ENCODE measurements at regions not wholly inside any gene's neighbourhood (a gene's known extent, or its start where the extent isn't known, plus 50 kb on each side); places are given as distances from the start of the nearest gene placed in this dataset.

GRCh38 chr1:60535713-60536112 lies 462.1 kb upstream of the C1orf87 start:
- TF ChIP-seq, protein P1, sequence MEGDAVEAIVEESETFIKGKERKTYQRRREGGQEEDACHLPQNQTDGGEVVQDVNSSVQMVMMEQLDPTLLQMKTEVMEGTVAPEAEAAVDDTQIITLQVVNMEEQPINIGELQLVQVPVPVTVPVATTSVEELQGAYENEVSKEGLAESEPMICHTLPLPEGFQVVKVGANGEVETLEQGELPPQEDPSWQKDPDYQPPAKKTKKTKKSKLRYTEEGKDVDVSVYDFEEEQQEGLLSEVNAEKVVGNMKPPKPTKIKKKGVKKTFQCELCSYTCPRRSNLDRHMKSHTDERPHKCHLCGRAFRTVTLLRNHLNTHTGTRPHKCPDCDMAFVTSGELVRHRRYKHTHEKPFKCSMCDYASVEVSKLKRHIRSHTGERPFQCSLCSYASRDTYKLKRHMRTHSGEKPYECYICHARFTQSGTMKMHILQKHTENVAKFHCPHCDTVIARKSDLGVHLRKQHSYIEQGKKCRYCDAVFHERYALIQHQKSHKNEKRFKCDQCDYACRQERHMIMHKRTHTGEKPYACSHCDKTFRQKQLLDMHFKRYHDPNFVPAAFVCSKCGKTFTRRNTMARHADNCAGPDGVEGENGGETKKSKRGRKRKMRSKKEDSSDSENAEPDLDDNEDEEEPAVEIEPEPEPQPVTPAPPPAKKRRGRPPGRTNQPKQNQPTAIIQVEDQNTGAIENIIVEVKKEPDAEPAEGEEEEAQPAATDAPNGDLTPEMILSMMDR (IDR thresholded peaks at IDR 0.05; ENCODE audit: control extremely low read depth in 1 of 3, insufficient read depth in 1 of 3, low read depth in 1 of 3, low read length in 3 of 3), result no peak
- TF ChIP-seq POLR2A (IDR thresholded peaks at IDR 0.05; ENCODE audit: control extremely low read depth in 1 of 2, low read depth in 2 of 2, low read length in 2 of 2) (no peak), MAX (IDR thresholded peaks at IDR 0.05) (no peak), BRCA1 (IDR thresholded peaks at IDR 0.05; ENCODE audit: low read depth, low read length) (no peak), EZH2 (IDR thresholded peaks at IDR 0.05; ENCODE audit: low read depth, low read length, severe bottlenecking) (no peak), MAFK (IDR thresholded peaks at IDR 0.05; ENCODE audit: low read depth, low read length) (no peak), POLR2AphosphoS5 (IDR thresholded peaks at IDR 0.05; ENCODE audit: low read depth, low read length) (no peak), GABPA (IDR thresholded peaks at IDR 0.05; ENCODE audit: borderline replicate concordance, insufficient read depth, low read length) (no peak), SIN3A (conservative IDR thresholded peaks at IDR 0.05 in 1 of 2, IDR thresholded peaks at IDR 0.05 in 1 of 2; ENCODE audit: low read depth in 1 of 2, low read length in 2 of 2) (no peak)
